ENCODE measurements at regions not wholly inside any gene's neighbourhood (a gene's known extent, or its start where the extent isn't known, plus 50 kb on each side); places are given as distances from the start of the nearest gene placed in this dataset.

- no peak overlapping the region for H3K4me2 ChIP-seq (ENCODE audit: control insufficient read depth, extremely low read depth, insufficient read depth, low read depth, low read length)
- no peak overlapping the region for H2AFZ ChIP-seq (ENCODE audit: control insufficient read depth, low read length)
- H3K27me3 ChIP-seq (ENCODE audit: control insufficient read depth, extremely low read depth, insufficient read depth, low read length): no peaks in the 10 kb centered on the region
- no peaks in the 10 kb centered on the region for H3K79me2 ChIP-seq (ENCODE audit: control insufficient read depth, insufficient read depth, low read length)
- H4K20me1 ChIP-seq (ENCODE audit: control insufficient read depth, extremely low read depth, insufficient read depth, low read length): no peaks in the 10 kb centered on the region
- no peaks in the 10 kb centered on the region for H3K4me1 ChIP-seq (ENCODE audit: control insufficient read depth, extremely low read depth, insufficient read depth, low read length)
- H3K4me3 ChIP-seq (ENCODE audit: control insufficient read depth in 2 of 3, extremely low read depth in 1 of 3, insufficient read depth in 2 of 3, low read depth in 1 of 3, low read length in 3 of 3): no peak overlapping the region
- no peak overlapping the region for H3K27ac ChIP-seq (ENCODE audit: control insufficient read depth, insufficient read depth, low read length)
- no peaks in the 10 kb centered on the region for H3K9me1 ChIP-seq (ENCODE audit: control insufficient read depth, extremely low read depth, insufficient read depth, low read length)
- FAIRE-seq: no peak
- H3K9ac ChIP-seq (ENCODE audit: control insufficient read depth, extremely low read depth, insufficient read depth, low read length): no peak overlapping the region
- no peaks in the 10 kb centered on the region for H3K36me3 ChIP-seq (ENCODE audit: control insufficient read depth in 2 of 2, extremely low read depth in 1 of 2, insufficient read depth in 2 of 2, low read length in 2 of 2)
- no peak for DNase-seq (ENCODE audit: low read depth, low spot score)
- H3K9me3 ChIP-seq (ENCODE audit: control insufficient read depth, low read depth, low read length): no peaks in the 10 kb centered on the region
- TF ChIP-seq, protein P1, sequence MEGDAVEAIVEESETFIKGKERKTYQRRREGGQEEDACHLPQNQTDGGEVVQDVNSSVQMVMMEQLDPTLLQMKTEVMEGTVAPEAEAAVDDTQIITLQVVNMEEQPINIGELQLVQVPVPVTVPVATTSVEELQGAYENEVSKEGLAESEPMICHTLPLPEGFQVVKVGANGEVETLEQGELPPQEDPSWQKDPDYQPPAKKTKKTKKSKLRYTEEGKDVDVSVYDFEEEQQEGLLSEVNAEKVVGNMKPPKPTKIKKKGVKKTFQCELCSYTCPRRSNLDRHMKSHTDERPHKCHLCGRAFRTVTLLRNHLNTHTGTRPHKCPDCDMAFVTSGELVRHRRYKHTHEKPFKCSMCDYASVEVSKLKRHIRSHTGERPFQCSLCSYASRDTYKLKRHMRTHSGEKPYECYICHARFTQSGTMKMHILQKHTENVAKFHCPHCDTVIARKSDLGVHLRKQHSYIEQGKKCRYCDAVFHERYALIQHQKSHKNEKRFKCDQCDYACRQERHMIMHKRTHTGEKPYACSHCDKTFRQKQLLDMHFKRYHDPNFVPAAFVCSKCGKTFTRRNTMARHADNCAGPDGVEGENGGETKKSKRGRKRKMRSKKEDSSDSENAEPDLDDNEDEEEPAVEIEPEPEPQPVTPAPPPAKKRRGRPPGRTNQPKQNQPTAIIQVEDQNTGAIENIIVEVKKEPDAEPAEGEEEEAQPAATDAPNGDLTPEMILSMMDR (optimal IDR thresholded peaks at IDR 0.05 in 1 of 3, IDR thresholded peaks at IDR 0.05 in 1 of 3, conservative IDR thresholded peaks at IDR 0.05 in 1 of 3; ENCODE audit: extremely low read depth in 1 of 3, insufficient read depth in 2 of 3, low read length in 3 of 3): no peak
- TF ChIP-seq EZH2 (IDR thresholded peaks at IDR 0.05; ENCODE audit: low read length): no peak
- dilution Hi-C loops (cut with MboI; ENCODE audit: extremely low pct_ligation_motif_present, low sequenced_read_pairs): no loop called here
Measured at GRCh38 chr16:64717871-64718270, 404.0 kb downstream of the CDH11 start.

GRCh38 chr16:64715624-64716023 lies 406.2 kb downstream of the CDH11 start:
- no peaks in the 10 kb centered on the region for H3K9me1 ChIP-seq (ENCODE audit: control insufficient read depth, extremely low read depth, insufficient read depth, low read length)
- no peak for FAIRE-seq
- H3K4me3 ChIP-seq (ENCODE audit: control insufficient read depth in 2 of 3, extremely low read depth in 1 of 3, insufficient read depth in 2 of 3, low read depth in 1 of 3, low read length in 3 of 3): no peak overlapping the region
- TF ChIP-seq EZH2 (IDR thresholded peaks at IDR 0.05; ENCODE audit: low read length): no peak
- TF ChIP-seq, protein P1 (optimal IDR thresholded peaks at IDR 0.05 in 1 of 3, IDR thresholded peaks at IDR 0.05 in 1 of 3, conservative IDR thresholded peaks at IDR 0.05 in 1 of 3; ENCODE audit: extremely low read depth in 1 of 3, insufficient read depth in 2 of 3, low read length in 3 of 3): no peak
- no peak for DNase-seq (ENCODE audit: low read depth, low spot score)
- H4K20me1 ChIP-seq (ENCODE audit: control insufficient read depth, extremely low read depth, insufficient read depth, low read length): no peaks in the 10 kb centered on the region
- no peaks in the 10 kb centered on the region for H3K79me2 ChIP-seq (ENCODE audit: control insufficient read depth, insufficient read depth, low read length)
- no peaks in the 10 kb centered on the region for H3K36me3 ChIP-seq (ENCODE audit: control insufficient read depth in 2 of 2, extremely low read depth in 1 of 2, insufficient read depth in 2 of 2, low read length in 2 of 2)
- H2AFZ ChIP-seq (ENCODE audit: control insufficient read depth, low read length): no peak overlapping the region
- no peak overlapping the region for H3K27ac ChIP-seq (ENCODE audit: control insufficient read depth, insufficient read depth, low read length)
- H3K4me1 ChIP-seq (ENCODE audit: control insufficient read depth, extremely low read depth, insufficient read depth, low read length): no peaks in the 10 kb centered on the region
- H3K27me3 ChIP-seq (ENCODE audit: control insufficient read depth, extremely low read depth, insufficient read depth, low read length): no peaks in the 10 kb centered on the region
- no peaks in the 10 kb centered on the region for H3K9me3 ChIP-seq (ENCODE audit: control insufficient read depth, low read depth, low read length)
- H3K9ac ChIP-seq (ENCODE audit: control insufficient read depth, extremely low read depth, insufficient read depth, low read length): no peak overlapping the region
- H3K4me2 ChIP-seq (ENCODE audit: control insufficient read depth, extremely low read depth, insufficient read depth, low read depth, low read length): no peak overlapping the region
- dilution Hi-C loops (cut with MboI; ENCODE audit: extremely low pct_ligation_motif_present, low sequenced_read_pairs): no loop called here

Data from keratinocyte (primary cell).